ENCODE measurements at regions not wholly inside any gene's neighbourhood (a gene's known extent, or its start where the extent isn't known, plus 50 kb on each side); places are given as distances from the start of the nearest gene placed in this dataset.

- ChIA-PET CTCF (interaction anchor here (0.8 kb wide), 1 partner anchor 10 kb away, joined by 3 read pairs; no protein-coding TSS in a partner anchor), POLR2A (no interaction called here)
- 90% methylated on average over 2 of the region's 2 CpGs for WGBS (ENCODE audit: low lambda C conversion rate)
- H3K36me3 ChIP-seq (replicated peaks in 1 of 2; ENCODE audit: control insufficient read depth in 1 of 2, insufficient read depth in 2 of 2, low read length in 1 of 2), result no peaks in the 10 kb centered on the region
- no peak overlapping the region for H3K9ac ChIP-seq
- no peaks in the 10 kb centered on the region for H4K20me1 ChIP-seq (ENCODE audit: insufficient read depth)
- no peak overlapping the region for H3K4me3 ChIP-seq (ENCODE audit: low read depth in 2 of 2, low read length in 1 of 2)
- TF ChIP-seq MAX (IDR thresholded peaks at IDR 0.05; ENCODE audit: low read depth) (no peak), TCF12 (IDR thresholded peaks at IDR 0.05) (0 out of 2 replicates have a peak, but pooled peaks have one; percentile 4), GATA2 (CRISPR knock-in tag; IDR thresholded peaks at IDR 0.05) (no peak)
- no peak overlapping the region for H2AFZ ChIP-seq (ENCODE audit: low read depth)
- H3K9me2 ChIP-seq, result no peaks in the 10 kb centered on the region; the same call in 1 of the 2 replicates
- H3F3A ChIP-seq (replicated peaks; ENCODE audit: insufficient read depth), result peaks cover 7% of the 10 kb centered on the region
- no peaks in the 10 kb centered on the region for H3K79me2 ChIP-seq (ENCODE audit: insufficient read depth)
- H3K4me2 ChIP-seq, result no peak overlapping the region
- no peak overlapping the region for H3K27ac ChIP-seq (ENCODE audit: low read depth in 2 of 2, low read length in 1 of 2)
- no peaks in the 10 kb centered on the region for H3K9me3 ChIP-seq
- no peak for DNase-seq
- 0 out of 4 replicates have a peak, but pooled peaks cover 0 to 1% of the 10 kb centered on the region in 2 experiments for H3K4me1 ChIP-seq (ENCODE audit: control insufficient read depth in 1 of 2, insufficient read depth in 2 of 2, low read depth in 1 of 2, low read length in 1 of 2)
- no peaks in the 10 kb centered on the region for H3K27me3 ChIP-seq (ENCODE audit: insufficient read depth)
These were observed 257.1 kb downstream of the PHLDA1 start for GRCh38 chr12:75774261-75775052.

GRCh38 chr12:75773377-75773776, 258.2 kb downstream of the PHLDA1 start:
- Histone ChIP-seq H3K36me3 (replicated peaks in 1 of 2; ENCODE audit: control insufficient read depth in 1 of 2, insufficient read depth in 2 of 2, low read length in 1 of 2) (no peaks in the 10 kb centered on the region), H3K9me2 (no peaks in the 10 kb centered on the region; the same call in 1 of the 2 replicates), H3F3A (replicated peaks; ENCODE audit: insufficient read depth) (peaks cover 7% of the 10 kb centered on the region), H3K4me1 (ENCODE audit: control insufficient read depth in 1 of 2, insufficient read depth in 2 of 2, low read depth in 1 of 2, low read length in 1 of 2) (no peaks in the 10 kb centered on the region), H3K4me3 (ENCODE audit: low read depth in 2 of 2, low read length in 1 of 2) (no peak overlapping the region), H3K9me3 (no peaks in the 10 kb centered on the region), H3K4me2 (no peak overlapping the region), H3K79me2 (ENCODE audit: insufficient read depth) (no peaks in the 10 kb centered on the region), H3K27ac (ENCODE audit: low read depth in 2 of 2, low read length in 1 of 2) (no peak overlapping the region), H3K9ac (no peak overlapping the region), H4K20me1 (ENCODE audit: insufficient read depth) (no peaks in the 10 kb centered on the region), H3K27me3 (ENCODE audit: insufficient read depth) (no peaks in the 10 kb centered on the region), H2AFZ (ENCODE audit: low read depth) (no peak overlapping the region)
- ChIA-PET POLR2A (no interaction called here), CTCF (interaction anchor here (0.6 to 0.8 kb wide), 2 partner anchors 11 to 245 kb away, joined by 3 read pairs; no protein-coding TSS in a partner anchor)
- WGBS (ENCODE audit: low lambda C conversion rate), result 100% methylated on average over 6 of the region's 6 CpGs
- TF ChIP-seq CHD2 (IDR thresholded peaks at IDR 0.05; ENCODE audit: low read length, partially characterized antibody) (no peak), NRF1 (IDR thresholded peaks at IDR 0.05; ENCODE audit: low read depth, low read length) (no peak), RFX5 (IDR thresholded peaks at IDR 0.05; ENCODE audit: low read length) (no peak)
- DNase-seq, result no peak

- Histone ChIP-seq H3K9ac (no peak overlapping the region), H3K27me3 (ENCODE audit: insufficient read depth) (no peaks in the 10 kb centered on the region), H3K9me3 (no peaks in the 10 kb centered on the region), H2AFZ (ENCODE audit: low read depth) (no peak overlapping the region), H3K79me2 (ENCODE audit: insufficient read depth) (no peaks in the 10 kb centered on the region), H3K4me2 (no peak overlapping the region), H3K4me1 (ENCODE audit: control insufficient read depth in 1 of 2, insufficient read depth in 2 of 2, low read depth in 1 of 2, low read length in 1 of 2) (peaks cover 0 to 6% of the 10 kb centered on the region in 2 experiments; a peak in 1 of 4 replicates), H3K9me2 (no peaks in the 10 kb centered on the region), H3K36me3 (replicated peaks in 1 of 2; ENCODE audit: control insufficient read depth in 1 of 2, insufficient read depth in 2 of 2, low read length in 1 of 2) (no peaks in the 10 kb centered on the region), H3F3A (replicated peaks; ENCODE audit: insufficient read depth) (peaks cover 16% of the 10 kb centered on the region), H4K20me1 (ENCODE audit: insufficient read depth) (no peaks in the 10 kb centered on the region), H3K4me3 (ENCODE audit: low read depth in 2 of 2, low read length in 1 of 2) (no peak overlapping the region), H3K27ac (ENCODE audit: low read depth in 2 of 2, low read length in 1 of 2) (no peak overlapping the region)
- CTCF ChIA-PET, result interaction anchor here (2.6 kb wide), 1 partner anchor 9 kb away, joined by 9 read pairs; no protein-coding TSS in a partner anchor
- POLR2A ChIA-PET, result no interaction called here
- 95% methylated on average over 2 of the region's 2 CpGs for WGBS (ENCODE audit: low lambda C conversion rate)
- DNase-seq, result no peak
- no peak for TF ChIP-seq IRF3 (IDR thresholded peaks at IDR 0.05; ENCODE audit: low read depth, low read length)
- no peak for TF ChIP-seq RXRA (IDR thresholded peaks at IDR 0.05; ENCODE audit: borderline replicate concordance, low read depth)
- TF ChIP-seq FOXM1 (IDR thresholded peaks at IDR 0.05; ENCODE audit: low read depth), result no peak
- no peak for TF ChIP-seq FOXJ3 (CRISPR knock-in tag; IDR thresholded peaks at IDR 0.05)
- TF ChIP-seq MEF2A (IDR thresholded peaks at IDR 0.05; ENCODE audit: borderline replicate concordance, low read depth), result no peak
- no peak for TF ChIP-seq NRF1 (IDR thresholded peaks at IDR 0.05; ENCODE audit: low read depth, low read length)
- no peak for TF ChIP-seq SMC3 (IDR thresholded peaks at IDR 0.05; ENCODE audit: low read depth, low read length)
- no peak for TF ChIP-seq CHD2 (IDR thresholded peaks at IDR 0.05; ENCODE audit: low read length, partially characterized antibody)
- no peak for TF ChIP-seq EP300 (IDR thresholded peaks at IDR 0.05; ENCODE audit: borderline replicate concordance in 1 of 2, low read depth in 1 of 2, low read length in 1 of 2)
- no peak for TF ChIP-seq JUND (IDR thresholded peaks at IDR 0.05)
- TF ChIP-seq PBX3 (IDR thresholded peaks at IDR 0.05), result no peak
- TF ChIP-seq YY1 (IDR thresholded peaks at IDR 0.05; ENCODE audit: low read depth), result no peak
- TF ChIP-seq FOSL2 (IDR thresholded peaks at IDR 0.05; ENCODE audit: borderline replicate concordance, low read depth), result no peak
- TF ChIP-seq EZH2phosphoT487 (IDR thresholded peaks at IDR 0.05; ENCODE audit: borderline replicate concordance, low read depth), result no peak
These were observed 259.6 kb upstream of the KRR1 start for GRCh38 chr12:75771023-75771422.
